ENCODE measurements at regions not wholly inside any gene's neighbourhood (a gene's known extent, or its start where the extent isn't known, plus 50 kb on each side); places are given as distances from the start of the nearest gene placed in this dataset.
"Not testable (repeated sequence)": the region's sequence is repeated elsewhere in the genome, so short reads cannot be mapped to it uniquely, and the experiment has no call there.

GRCh38 chrX:25130619-25131018 is 114.9 kb upstream of the ARX start:
- no peak for DNase-seq

- no peak for DNase-seq
These were observed 109.7 kb upstream of the ARX start for GRCh38 chrX:25125483-25125882.

- DNase-seq, result no peak
These were observed 108.6 kb upstream of the ARX start for GRCh38 chrX:25124391-25124790.

- no peak for DNase-seq
These were observed 96.4 kb upstream of the ARX start for GRCh38 chrX:25112156-25112555.

DNA sequence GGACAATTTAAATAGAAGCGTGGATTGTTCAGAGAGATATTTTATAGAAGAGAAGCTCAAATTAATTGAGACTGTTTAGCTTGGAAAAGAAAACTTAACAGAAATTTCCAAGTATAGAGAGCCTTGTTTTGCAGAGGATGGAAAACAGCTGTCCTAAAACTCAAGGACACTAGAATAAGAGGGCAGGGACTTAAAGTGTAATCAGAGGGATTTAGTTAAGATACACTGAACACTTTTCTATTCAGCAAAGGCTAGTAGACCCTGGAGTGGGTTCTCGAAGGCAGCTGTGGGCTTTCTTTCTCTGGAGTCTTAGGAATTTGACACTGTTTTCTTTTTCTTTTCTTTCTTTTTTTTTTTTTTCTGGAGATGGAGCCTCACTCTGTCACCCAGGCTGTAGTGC is 92.7 kb upstream of the ARX start:
- no peak for DNase-seq

DNA sequence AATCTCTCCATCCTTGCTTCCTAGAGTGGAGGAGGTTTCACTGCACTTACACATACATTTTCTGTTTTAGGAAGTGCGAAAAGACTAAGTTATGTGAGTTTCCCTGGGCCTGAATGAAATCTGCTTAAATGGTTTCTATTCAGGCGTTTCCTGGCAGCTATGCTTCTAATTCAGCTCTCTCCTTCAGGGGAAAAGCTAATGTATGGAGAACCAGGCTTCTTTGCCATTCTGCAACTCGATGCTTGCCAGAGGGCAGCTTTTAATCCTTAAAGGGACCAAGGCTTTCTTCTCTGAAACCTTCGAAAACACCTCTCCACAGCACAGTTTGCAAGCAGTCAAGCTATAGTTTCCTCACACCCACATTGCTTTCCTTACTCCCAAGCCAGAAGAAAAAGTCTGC is 89.5 kb upstream of the ARX start:
- DNase-seq, result no peak

DNA sequence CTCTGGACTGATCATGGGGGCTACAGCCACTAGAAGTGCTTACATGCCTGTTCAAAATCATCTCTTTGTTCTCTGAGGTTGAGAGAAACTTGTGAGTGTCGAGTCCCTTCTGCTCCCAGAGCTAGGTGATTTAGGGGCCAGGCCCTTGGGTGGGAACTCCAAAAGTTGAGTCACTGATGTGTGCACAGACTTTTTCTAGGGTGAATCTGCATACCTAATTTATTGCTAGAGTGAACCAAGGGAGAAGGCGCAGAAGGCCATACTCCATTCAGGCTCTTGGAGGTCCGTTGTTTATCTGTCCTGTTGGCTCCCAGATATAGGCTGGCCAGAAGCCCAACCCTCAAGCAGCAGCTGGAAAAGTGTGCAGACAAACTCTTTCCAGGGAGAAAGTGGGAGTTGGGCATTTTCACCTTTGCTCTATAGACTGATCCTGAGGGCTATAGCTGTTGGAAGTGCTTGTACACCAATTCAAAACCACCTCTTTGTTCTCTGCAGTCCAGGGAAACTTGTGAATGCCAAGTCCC is 80.8 kb upstream of the ARX start:
- no peak for DNase-seq

- not testable (repeated sequence) for DNase-seq
These were observed 75.4 kb upstream of the ARX start for GRCh38 chrX:25091152-25091551.

DNA sequence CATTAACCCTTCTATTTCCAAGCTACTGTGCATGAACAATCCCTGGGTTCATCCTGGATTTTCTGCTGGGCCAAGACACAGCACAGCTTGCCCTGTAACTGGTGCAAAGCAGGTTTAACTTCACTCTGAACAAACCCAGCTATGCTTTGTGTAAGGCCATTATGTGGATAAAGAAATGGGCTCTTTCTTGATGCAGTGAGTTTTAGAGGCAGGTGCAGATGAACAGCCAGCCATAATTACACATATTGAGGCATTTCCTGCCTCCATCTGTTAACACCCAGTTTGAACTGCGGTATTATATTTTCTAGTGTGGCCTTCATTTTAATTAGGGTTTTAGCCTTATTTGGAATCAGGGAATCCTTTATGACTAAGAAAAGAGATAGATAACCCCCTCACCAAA is 68.7 kb upstream of the ARX start:
- DNase-seq, result peak; percentile 37

DNA sequence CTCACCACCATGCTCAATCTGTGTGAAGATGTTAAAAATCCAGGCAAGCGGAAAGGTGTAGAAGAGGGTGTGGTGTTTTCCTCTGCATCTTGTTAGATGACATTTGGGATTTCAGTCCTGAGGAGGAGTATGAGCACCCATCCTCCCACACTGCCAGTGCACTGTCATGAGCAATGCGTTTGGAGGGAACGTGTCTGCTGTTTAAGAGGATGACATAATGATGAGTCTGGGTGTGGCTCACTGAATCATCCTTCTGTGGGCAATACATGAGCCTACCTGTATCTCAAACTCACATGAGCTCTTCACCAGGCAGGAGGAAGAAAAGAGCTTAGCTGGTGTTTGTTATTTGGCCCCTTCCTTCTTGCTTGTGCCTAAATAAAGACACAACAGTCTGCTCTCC is 67.9 kb upstream of the ARX start:
- no peak for DNase-seq

DNA sequence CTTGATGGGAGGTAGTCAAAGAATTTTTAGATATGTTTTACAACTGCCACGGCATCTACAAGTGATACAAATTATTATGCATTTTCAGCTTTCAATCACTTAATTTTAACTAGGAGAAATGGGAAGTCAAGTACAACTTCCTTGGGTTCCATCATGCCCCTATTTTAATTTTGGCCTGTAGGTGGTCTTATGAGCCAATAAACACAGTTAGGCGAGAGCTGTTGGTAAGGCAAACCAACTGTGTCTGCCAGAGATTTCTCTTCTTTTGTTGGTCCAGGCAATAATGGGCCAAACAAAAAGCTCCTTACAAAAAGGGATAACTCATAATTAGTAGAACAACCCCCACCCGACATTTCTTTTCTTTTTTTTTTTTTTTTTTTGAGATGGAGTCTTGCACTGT is 63.3 kb upstream of the ARX start:
- DNase-seq, result no peak

- DNase-seq, result no peak
These were observed 61.3 kb upstream of the ARX start for GRCh38 chrX:25076941-25077500.

DNA sequence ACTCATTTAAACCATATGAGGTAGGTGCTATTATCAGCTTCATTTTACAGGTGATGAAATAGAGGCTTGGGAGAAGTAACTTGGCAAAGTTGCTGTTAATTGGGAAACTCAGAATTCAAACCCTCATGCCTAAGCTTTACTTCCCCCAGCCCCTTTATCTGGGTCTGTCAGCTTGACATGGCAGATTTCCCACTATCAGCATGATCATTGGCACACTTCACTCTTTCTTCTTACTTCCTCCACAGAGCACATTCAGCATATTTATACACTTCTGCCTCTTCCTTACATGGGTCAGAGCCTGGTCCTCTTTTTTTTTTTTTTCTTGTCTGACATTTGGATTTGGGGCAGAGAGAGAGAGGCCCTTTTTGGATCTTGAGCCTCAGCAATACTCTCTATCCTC is 56.5 kb upstream of the ARX start:
- no peak for DNase-seq

DNA sequence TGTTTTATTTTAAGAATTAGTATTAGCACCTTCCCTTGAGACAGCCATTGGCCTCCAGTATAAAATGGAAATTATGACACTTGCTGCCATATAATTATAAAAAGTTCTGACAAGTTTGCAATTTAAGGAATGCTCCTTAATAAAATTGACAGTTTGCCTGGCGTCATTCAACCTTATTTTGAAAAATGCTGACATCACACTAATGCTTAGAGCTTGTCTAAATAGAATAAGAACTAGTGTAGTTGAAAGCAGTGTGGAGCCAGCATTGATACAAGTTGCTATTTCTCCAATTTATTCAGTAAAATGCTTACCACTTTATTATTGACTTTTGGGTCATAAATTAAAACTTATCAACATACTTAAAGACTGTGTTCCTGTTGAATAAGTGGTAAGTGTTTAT is 54.3 kb upstream of the ARX start:
- no peak for DNase-seq

GRCh38 chrX:25069209-25069608 is 53.4 kb upstream of the ARX start:
- no peak for DNase-seq

- no peak for DNase-seq
These were observed 52.6 kb upstream of the ARX start for GRCh38 chrX:25068340-25068739.

DNA sequence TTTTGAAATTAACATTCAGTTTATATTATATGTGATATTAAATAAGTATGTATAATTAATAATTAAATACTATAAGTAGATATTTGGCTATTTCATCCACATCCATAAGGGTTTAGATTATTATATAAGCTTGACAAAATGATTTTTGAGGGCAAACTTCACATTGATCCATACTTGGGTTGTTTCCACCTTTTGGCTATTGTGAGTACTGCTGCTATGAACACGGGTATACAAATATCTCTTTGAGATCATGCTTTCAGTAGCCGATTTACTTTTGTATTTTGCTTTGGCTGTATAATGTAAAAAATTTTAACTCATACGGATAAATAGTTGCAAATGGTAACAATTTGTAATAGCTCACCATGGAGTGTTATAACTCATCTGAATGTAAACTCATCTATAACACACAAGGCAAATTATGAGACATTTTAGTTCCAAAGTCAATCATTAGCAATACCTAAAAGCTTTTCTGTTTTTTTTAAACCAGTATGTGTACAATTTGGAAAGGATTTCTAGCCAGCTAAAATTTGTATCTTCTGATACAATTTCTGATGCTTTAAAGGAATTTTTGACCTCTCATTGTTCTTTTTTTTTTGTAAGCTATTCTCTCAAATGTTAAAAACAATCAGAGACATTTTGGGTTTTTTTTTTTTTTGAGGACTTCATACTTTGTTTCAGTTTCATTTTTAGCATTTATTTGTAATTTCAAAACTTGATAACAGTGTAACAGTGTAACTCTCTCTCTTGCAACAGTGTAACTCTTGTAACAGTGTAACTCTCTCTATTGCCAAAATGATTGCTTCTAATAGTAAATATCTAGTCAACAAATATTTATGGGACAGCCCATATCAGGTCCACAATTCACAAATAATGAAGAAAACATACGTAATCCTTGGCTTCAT is 51.8 kb upstream of the ARX start:
- DNase-seq, result no peak

GRCh38 chrX:25066131-25066530 is 50.4 kb upstream of the ARX start:
- no peak for DNase-seq
